ENCODE measurements at regions not wholly inside any gene's neighbourhood (a gene's known extent, or its start where the extent isn't known, plus 50 kb on each side); places are given as distances from the start of the nearest gene placed in this dataset.

DNA sequence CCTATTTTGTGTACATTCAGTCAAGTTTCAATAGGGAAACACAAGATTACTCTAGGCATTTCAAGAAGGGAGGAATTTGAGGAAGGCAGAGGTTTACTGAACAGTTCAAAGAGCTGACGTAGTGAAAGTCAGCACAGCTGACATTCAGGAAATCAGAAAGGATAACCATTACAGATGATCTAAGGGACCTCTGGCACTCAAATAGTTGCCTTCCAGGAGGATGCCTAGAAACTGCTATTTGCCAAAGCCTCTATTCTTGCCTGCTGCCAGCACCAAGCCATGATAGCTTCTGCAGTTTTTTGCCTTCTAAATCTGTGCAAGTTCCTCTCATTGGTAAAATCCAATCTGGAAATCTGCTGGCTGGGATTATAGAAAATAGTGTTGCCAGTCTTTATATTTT is 373.1 kb downstream of the CSNK1G3 start:
- no peak overlapping the region for H4K8ac ChIP-seq (replicated peaks; ENCODE audit: insufficient read length, low read depth, low read length)
- H3K4ac ChIP-seq (ENCODE audit: low read depth, low read length) = no peak overlapping the region
- H3K27ac ChIP-seq (ENCODE audit: insufficient read length, low read depth, low read length) = no peak overlapping the region
- H3K27me3 Mint-ChIP-seq (ENCODE audit: low read depth) = no peaks in the 10 kb centered on the region
- no peak overlapping the region for H2BK120ac ChIP-seq (ENCODE audit: low read depth, low read length, poor library complexity, severe bottlenecking)
- H2AFZ ChIP-seq (ENCODE audit: low read length) = no peak overlapping the region
- H3K27ac Mint-ChIP-seq = no peak overlapping the region
- no CpG with 5 or more reads among the region's 1 CpG for WGBS (ENCODE audit: extremely low coverage, insufficient read length, low lambda C conversion rate)
- no peaks in the 10 kb centered on the region for H3K27me3 ChIP-seq (ENCODE audit: insufficient read depth, low read length)
- H3K23ac ChIP-seq (ENCODE audit: insufficient read length, low read depth, low read length) = no peak overlapping the region
- H3K56ac ChIP-seq (ENCODE audit: insufficient read length, low read depth, low read length) = no peak overlapping the region
- H3K36me3 Mint-ChIP-seq (ENCODE audit: insufficient read depth in 1 of 3, low read depth in 3 of 3) = peaks cover 0 to 4% (median 0%) of the 10 kb centered on the region in 3 experiments; a peak in 1 of 7 replicates
- no peak overlapping the region for H2BK20ac ChIP-seq (ENCODE audit: low read depth, low read length, poor library complexity, severe bottlenecking)
- no peak overlapping the region for H3K4me2 ChIP-seq (ENCODE audit: insufficient read depth, insufficient read length, low read length)
- H3K9me3 Mint-ChIP-seq = no peaks in the 10 kb centered on the region
- no peak for DNase-seq
- no peak overlapping the region for H2AK5ac ChIP-seq (ENCODE audit: insufficient read length, low read length)
- peaks cover 11 to 15% of the 10 kb centered on the region in 2 experiments for H3K4me1 Mint-ChIP-seq
- no peaks in the 10 kb centered on the region for H3K79me1 ChIP-seq (ENCODE audit: insufficient read depth, low read depth, low read length, poor library complexity, severe bottlenecking)
- TF ChIP-seq, protein P1, sequence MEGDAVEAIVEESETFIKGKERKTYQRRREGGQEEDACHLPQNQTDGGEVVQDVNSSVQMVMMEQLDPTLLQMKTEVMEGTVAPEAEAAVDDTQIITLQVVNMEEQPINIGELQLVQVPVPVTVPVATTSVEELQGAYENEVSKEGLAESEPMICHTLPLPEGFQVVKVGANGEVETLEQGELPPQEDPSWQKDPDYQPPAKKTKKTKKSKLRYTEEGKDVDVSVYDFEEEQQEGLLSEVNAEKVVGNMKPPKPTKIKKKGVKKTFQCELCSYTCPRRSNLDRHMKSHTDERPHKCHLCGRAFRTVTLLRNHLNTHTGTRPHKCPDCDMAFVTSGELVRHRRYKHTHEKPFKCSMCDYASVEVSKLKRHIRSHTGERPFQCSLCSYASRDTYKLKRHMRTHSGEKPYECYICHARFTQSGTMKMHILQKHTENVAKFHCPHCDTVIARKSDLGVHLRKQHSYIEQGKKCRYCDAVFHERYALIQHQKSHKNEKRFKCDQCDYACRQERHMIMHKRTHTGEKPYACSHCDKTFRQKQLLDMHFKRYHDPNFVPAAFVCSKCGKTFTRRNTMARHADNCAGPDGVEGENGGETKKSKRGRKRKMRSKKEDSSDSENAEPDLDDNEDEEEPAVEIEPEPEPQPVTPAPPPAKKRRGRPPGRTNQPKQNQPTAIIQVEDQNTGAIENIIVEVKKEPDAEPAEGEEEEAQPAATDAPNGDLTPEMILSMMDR (conservative IDR thresholded peaks at IDR 0.05) = no peak
- H2BK12ac ChIP-seq (ENCODE audit: insufficient read length, low read depth, low read length) = no peak overlapping the region
- H3K9ac ChIP-seq (ENCODE audit: extremely low read depth, insufficient read length, low read length) = no peak overlapping the region
- H3K79me2 ChIP-seq (ENCODE audit: insufficient read depth, low read length) = no peaks in the 10 kb centered on the region
- no peaks in the 10 kb centered on the region for H4K20me1 ChIP-seq (ENCODE audit: control insufficient read depth, insufficient read depth, insufficient read length)
- no peaks in the 10 kb centered on the region for H3K9me3 ChIP-seq (ENCODE audit: control insufficient read depth, low read depth, low read length)
- H2BK5ac ChIP-seq (ENCODE audit: insufficient read length, low read length) = no peak overlapping the region
- H3K23me2 ChIP-seq (ENCODE audit: insufficient read length, low read depth, low read length, poor library complexity, severe bottlenecking) = no peaks in the 10 kb centered on the region
- H3K4me1 ChIP-seq (ENCODE audit: insufficient read depth, low read length) = no peaks in the 10 kb centered on the region
- H4K91ac ChIP-seq (ENCODE audit: insufficient read length, low read depth, low read length) = no peak overlapping the region
- no peak overlapping the region for H3K14ac ChIP-seq (ENCODE audit: insufficient read depth, low read length)
- H2BK15ac ChIP-seq (ENCODE audit: low read depth, low read length) = no peak overlapping the region
- no peak overlapping the region for H3K18ac ChIP-seq (ENCODE audit: insufficient read length, low read depth, low read length)
- no peak overlapping the region for H3K4me3 Mint-ChIP-seq
- H4K5ac ChIP-seq (ENCODE audit: insufficient read length, low read depth, low read length) = no peak overlapping the region
- no peak overlapping the region for H3T11ph ChIP-seq (ENCODE audit: low read length)
